GM19238 (cell line): ENCODE measurements at regions not wholly inside any gene's neighbourhood (a gene's known extent, or its start where the extent isn't known, plus 50 kb on each side); places are given as distances from the start of the nearest gene placed in this dataset.
"Not testable (repeated sequence)": the region's sequence is repeated elsewhere in the genome, so short reads cannot be mapped to it uniquely, and the experiment has no call there.

Source experiments
- DNase-seq: peaks from one replicate; pipeline ENCODE4 v3.0.0; 2011; ENCODE audit warnings: low spot score; ENCODE audit not compliant: insufficient read length

DNA sequence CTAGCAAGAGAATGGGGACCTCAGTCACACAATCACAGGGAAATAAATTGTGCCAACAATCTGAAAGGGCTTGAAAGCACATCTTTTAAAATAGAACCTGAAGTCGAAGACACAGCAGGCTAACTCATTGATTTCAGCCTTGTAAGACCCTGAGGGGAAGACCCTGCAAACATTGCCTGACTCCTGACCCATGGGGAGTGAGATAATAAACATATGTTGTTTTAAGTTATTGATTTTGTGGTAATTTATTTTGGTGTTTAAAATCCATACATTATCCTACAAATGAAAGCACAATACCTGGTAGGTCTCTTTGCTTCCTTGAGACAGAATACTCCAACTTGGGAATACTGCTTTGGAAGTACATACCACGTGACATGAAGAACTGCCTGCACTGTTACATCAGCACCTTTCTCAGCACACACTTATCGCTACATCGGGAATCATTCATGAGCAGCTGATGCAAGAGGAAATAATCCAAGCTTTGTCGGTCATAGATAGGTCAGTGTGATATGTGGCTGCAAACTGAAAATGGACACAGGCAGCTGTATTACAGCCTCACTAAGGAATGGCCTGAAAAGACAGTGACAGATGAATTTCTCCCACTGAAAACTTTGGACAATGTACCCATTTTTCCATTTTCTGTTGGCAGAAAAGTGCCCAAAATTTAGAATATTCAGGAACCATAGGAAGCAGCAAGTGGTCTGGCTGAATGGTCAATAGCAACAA is 494.5 kb upstream of the MAP2 start:
- no peak for DNase-seq

DNA sequence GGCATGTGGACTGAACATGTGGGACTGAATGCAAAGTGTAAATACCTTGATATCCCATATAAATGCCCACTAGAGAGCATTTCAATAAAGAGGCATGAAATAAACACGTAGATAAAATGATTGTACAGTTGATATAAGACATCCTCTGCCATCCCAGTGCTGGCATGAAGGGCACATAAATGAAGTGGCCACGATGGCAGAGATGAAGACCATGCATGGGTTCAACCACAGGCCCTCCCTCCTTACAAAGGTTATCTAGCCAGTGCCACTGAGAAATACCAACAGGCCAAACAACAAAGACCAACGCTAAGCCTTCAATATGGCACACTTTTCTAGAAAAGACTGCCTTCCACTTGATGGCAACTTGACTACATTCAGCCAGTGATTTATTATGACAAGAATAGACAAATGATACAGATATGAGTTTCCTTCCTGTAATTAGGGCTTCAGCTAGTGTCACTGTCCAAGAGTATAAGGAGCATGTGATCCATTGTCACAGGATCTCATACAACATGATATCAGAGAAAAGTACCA is 493.9 kb upstream of the MAP2 start:
- no peak for DNase-seq

DNA sequence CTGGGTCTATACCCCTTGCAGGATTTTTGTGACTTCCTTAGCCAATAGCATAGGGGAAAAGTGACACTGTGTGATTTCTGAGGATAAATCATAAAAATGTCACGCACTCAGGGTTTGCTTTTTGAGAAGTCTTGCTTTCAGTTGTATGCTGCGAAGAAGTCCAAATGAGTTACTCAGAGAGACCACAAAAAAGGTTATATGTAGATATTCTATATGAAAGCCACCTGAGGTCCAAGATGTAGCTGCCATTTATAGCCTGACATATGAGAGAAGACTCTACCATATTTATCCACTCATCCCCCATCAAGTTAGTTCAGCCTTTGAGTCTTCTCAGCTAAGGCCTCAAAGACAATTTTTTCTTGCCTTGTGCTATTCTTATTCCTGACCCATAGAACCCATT is 488.3 kb upstream of the MAP2 start:
- DNase-seq: no peak

DNA sequence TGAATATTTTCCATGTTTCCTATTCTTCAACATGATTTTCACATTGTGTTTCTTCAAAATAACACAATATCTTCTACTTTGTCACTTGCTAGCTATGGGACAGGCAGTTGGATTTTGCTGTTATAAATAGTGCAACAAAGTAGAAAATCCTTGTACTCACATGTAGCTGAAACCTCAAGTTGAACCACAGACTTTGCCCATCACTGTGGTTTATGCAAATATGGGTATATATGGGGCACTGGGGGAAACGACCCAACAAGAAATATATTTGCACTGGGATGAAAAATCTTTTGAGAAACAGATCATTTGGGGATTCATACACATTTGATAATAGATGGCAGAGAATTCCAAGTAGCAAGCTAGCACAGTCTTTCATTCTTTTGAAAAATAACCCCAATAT is 486.3 kb upstream of the MAP2 start:
- no peak for DNase-seq

DNA sequence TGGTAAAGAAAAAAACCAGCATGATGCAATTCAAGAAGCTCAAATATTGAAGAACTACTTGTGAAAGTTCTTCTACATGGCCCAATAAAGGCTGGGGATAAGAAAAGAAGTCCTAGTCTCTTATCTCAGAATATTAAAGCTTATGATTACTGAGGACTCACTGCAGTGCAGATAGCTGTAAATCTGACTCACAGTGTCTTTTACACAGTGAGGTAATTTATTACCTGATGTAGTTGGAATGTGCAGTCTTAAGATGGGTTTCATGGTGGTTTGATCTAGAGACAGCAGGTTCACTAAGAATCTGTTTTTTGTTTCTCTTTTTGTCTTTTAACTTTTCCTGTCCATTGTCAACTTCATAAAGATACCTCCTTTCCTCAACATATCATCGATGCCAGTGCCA is 484.0 kb upstream of the MAP2 start:
- no peak for DNase-seq

DNA sequence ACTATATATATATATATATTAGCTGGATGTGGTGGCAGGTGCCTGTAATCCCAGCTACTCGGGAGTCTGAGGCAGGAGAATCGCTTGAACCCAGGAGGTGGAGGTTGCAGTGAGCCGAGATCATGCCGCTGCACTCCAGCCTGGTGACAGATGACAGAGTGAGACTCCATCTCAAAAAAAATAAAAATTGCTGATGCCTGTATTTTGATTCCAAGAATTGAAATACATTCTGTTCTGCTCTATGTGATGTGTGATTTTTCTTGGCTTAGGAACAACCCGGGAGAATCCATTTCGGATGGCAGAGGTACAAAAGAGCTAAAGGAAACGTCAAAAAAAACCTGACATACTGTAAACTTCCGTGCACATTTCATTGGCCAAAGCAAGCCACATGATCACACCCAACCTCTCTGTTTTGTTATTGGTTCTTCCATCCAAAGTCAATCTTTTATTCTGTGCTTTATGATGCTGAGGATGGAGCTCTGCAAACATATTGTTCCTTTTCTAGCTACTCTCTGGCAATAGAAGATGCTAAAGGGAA is 478.1 kb upstream of the MAP2 start:
- no peak for DNase-seq

DNA sequence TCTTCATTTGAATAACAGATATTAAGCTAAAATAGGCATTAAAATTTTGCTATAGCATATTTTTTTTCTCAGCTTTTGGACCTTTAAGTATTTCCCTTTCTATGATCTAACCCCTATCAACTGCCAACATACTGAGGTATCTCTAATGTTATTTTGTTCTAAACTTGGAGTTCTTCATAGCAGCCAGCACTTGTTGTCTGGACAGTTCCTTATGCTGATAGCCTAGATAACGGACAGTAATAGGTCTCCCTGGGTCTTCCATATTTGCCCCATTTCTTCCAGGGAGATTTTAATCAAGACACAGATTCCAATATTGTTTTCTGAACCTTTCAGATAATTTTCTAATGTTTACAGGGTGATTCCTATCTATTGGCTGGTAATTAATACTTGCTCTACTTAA is 475.8 kb upstream of the MAP2 start:
- DNase-seq: no peak

DNA sequence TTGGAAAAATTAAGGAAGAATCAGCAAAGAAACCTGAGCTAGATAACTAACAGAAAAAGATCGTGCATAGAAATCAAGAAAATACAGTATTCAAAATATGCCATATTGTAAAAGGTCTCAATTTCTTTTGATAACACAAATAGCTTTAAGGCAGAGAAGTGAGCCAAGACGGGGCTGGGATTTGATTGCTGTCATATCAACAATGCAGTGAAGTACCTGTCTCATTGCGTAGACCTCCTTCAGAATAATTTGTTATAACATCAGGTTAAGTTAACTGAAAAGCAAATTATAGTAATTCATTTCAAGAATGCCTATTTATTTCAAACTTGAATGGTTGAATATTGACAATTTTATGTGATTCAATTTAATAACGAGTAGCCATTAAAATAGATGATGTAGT is 453.8 kb upstream of the MAP2 start:
- DNase-seq: no peak

DNA sequence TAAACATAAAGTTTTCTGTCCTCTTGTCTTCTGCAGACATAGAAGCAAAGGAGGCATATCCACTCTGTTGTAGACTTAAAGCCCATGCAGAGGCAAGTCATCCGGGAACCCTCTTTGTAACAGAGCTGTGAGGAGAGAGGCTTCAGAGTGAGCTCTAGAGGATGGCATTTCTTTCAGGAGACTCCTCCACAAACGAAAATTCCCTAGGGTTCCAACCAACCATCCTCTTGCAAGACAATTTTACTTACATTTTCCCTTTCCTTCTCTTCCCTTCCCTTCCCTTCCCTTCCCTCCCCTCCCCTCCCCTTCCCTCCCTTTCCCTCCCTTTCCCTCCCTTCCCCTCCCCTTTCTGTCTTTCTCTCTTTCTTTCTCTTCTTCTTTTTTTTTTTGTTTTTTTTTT is 446.3 kb upstream of the MAP2 start:
- no peak for DNase-seq

DNA sequence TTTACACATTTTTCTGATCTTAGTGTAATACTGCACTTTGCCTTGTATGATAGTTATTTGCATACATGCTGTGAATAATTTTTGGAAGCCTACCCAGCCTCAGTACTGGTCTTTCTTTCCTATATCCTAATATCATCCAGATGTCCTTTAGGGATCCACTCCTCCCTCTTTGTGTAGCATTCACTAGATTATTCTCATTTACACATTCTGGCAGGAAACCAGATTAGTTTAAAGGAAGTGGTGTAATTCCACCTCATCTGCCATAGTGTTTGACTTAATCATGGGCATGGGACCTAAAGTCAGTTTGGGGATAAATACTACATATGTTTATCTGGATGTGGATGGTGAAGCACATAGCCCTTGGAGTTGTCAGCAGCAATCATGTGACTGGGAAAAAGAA is 444.9 kb upstream of the MAP2 start:
- DNase-seq: no peak

DNA sequence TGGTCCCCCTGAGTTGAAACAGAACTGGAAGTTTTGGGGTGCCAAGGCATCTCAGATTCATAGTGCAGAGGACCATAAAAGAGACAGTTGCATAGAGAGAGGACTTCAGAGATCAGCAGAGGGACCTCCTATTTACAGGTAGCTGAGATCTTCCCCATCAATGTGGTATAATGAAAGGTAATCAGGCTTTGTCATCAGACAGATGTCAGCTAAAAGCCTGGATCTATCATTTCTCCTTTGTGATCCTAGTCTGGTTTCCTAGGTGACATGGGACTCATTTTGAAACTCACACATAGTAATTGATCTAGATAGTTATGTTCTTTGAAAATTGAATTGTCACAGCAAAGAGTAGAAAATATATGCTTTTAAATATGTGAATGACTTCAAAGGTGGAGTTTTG is 443.5 kb upstream of the MAP2 start:
- no peak for DNase-seq

DNA sequence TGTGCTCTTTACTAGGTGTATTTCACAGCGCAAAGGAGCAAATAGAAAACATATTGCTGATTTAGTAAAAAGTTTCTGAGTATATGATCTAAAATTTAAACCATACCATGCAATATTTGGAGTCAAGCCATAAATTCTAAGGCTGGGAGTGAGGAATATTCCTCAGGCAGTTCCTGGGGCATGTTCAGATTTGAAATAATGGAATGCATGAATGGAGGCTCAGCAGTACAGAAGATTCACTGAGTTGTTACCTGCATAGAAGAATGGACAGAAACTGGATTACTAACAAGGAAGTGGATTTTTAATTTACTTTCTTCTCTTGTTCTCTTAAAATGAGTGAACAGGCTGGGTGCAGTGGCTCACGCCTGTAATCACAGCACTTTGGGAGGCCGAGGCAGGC is 441.0 kb upstream of the MAP2 start:
- DNase-seq: no peak

DNA sequence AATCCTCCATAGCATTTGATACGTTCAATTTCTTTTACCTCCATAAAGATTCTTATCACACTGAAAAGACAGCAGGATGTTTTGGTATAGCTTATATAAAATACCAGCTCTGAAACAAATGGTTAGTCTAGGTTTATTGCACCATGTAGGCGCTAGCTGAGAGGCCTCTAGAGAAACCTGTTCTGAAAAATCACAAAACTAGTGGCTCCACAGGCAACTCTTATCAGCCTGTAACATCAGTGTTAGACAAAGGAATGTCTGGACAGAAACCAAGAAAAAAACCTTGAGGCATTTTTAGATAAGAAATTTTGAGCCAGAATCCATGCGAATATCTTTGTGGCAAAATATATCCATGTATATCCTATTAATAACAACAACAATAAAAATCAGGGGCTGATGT is 440.4 kb upstream of the MAP2 start:
- DNase-seq: no peak

DNA sequence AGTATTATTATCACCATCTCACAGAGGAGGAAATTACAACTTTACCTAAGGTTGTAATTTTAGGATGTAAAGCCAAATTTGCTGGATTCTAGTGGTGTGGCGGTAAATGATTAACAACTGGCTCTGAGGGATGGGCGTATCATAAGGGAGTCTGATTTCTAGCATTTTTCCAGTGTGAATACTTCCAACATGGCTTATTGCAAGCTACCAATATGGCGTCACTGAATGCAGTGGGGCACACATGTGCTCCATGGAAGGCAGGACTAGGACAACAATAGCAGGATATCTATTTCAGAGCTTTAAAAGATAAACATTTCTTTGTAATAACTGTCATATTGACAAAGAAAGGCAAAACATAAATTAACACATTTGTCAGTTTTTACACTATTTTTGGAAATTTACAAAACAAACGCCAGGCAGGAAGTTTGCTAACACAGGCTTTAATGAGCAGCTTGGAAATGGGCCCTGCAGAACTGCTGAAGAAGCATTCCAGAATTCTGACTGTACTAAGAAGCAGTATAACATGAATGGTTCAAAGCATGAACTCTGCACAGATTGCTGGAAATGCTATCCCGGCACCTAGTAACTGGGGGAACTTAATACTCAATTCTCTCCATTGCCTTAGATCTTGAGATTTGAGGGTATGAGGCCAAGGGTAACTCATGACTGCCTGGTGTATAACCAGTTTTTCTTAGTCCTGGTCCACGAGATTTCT is 439.3 kb upstream of the MAP2 start:
- no peak for DNase-seq

DNA sequence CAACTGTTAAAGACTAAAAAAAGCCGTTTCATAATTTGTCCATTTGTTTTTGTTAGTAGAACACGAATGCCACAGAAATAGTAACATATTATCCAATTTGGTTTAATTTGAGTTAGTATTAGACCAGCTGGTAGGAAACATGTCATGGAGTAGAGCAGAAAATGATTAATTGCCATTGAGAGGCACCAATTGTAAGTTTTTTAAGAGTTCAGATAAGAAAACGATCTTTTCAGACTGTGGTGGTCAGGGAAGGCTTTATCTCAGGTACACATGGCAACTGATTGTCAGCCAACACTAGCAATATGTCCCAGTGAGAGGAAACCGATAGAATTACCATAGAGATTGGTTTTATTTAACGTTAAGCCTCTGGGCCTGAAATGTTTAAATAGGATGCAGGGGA is 438.2 kb upstream of the MAP2 start:
- DNase-seq: no peak

DNA sequence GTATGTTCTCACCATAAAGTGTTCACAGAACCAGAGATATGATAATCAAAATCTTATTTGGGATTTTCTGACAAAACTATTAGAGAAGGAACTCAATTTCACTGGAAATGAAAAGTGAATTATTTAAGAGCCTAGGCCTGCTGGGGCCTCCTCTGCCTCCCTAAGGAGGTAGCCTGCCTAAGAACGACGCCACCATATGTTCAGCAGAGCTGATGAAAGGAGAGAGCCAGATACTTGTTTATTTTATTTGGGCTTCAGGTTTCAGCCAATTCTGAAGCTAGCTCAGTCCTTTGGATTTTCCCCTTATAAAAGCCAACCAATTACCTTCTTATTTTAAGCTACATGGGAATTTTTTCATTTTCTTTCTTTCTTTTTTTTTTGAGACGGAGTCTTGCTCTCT is 433.1 kb upstream of the MAP2 start:
- no peak for DNase-seq

DNA sequence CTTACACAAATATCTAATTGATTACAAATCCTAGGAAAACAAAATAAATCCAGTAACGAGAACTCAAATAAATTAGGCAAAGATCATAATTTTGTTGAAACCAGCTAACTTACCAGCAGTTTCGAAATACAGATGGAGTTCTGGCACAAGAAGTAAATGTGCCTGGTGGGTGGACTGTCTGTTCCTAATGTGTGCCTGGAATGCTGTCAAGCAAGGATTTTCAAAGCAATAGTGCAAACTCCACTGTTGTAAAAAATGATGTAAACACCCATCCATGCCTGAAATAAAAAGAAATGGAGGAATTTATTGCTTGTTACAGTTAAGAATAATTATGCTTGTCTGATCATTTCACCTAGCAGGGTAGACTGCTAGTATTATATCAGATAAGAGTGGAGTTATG is 423.9 kb upstream of the MAP2 start:
- no peak for DNase-seq

DNA sequence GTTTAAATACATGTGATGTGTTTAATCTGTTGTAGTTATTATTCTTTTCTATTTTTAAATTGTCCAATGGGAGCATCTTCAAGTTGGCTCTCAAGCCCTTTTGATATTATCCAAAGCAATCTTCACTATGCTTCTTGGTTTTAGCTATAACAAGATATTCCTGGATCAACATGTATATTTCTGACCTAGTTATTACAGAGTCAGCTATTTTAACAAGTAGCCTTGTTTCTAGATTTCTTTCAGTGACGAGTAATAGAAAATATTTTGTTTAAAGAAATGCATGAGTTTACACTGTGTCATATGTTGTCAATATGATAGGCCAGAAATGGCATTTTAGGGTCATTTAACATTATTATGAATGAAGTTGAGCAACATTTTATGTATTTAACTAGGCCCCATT is 421.8 kb upstream of the MAP2 start:
- no peak for DNase-seq

DNA sequence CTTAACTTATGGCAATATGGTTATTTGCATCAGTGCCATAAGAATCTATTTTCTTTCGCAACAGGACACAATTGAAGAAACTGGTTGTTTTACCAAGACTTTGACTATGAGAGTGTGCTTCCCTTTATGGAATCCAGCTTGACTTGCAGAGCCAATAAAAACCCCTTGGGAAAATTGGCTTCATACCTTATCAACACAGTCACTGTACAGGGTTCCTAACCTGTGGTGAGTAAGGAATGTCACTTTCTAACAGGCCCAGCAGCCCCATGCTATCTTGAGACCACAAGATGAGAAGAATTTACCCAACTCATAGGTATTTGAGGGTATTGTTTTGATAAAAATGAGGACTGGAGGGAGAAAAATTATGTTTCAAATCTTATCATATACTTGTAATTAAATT is 418.5 kb upstream of the MAP2 start:
- no peak for DNase-seq

DNA sequence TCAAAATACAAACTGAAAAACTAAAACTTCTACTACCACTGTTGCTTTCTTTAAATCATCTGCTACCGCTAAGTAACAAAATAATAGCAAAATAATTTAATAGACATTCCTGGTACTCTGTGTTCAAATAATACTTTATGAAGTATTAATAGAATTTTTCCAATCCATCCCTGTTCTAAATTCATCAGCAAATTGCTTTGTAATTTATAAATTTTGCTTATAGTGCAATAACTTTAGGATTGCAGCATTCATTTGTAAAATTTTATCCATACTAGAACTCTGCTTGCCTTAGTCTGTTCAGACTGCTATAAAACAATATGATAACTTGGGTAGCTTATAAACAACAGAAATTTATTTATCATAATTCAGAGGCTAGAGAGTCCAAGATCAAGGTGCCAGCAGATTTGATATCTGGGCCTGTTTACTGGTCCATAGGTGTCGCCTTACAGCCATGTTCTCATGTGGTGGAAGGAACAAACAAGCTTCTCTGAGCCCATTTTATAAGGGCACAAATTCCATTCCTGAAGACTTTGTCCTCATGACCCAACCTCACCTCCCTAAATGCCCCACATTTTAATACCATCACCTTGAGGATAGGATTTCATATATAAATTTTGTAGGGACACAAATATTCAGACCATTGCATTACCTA is 415.1 kb upstream of the MAP2 start:
- DNase-seq: no peak

DNA sequence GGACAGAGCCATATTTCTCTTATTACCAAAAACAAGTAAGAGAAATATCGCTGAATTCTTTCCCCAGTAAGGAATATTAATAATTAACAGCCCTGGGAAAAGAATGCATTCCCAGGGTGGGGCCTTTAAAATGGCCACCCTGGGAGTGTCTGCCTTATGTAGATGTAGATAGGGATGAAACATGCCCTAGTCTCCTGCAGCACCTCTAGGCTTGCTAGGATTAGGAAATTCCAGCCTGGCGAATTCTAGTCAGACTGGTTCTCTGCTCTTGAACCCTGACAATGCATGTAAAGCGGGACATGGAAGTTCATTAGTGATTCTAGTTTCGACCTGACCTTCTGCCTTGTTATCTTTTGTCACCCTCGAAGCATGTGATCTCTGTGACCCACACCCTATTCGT is 405.2 kb upstream of the MAP2 start:
- not testable (repeated sequence) for DNase-seq

DNA sequence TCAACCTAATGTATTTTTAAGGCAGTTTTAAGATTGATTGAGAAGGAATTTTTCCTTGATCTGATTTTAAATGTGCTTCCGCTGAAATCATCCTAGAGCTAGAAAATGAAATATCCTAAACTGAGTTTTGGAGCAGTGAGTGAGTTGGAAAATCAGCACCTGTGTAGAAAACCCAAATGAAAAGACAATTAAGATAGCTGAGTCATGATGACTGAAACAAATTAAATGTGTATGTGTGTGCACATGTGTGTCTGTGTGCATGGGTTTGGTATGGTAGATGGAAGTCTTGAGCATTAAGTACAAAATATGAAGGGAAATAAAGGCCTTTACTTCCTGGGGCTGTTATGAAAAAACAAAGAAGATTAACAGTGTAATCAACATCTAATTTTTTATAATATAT is 394.6 kb upstream of the MAP2 start:
- DNase-seq: no peak
